ENCODE measurements at regions not wholly inside any gene's neighbourhood (a gene's known extent, or its start where the extent isn't known, plus 50 kb on each side); places are given as distances from the start of the nearest gene placed in this dataset.

GRCh38 chr19:27748551-27749152, 1464.3 kb downstream of the UQCRFS1 start:
- Histone ChIP-seq H4K8ac (ENCODE audit: low read depth, low read length) (no peak overlapping the region), H2BK120ac (ENCODE audit: low read depth, low read length) (no peak overlapping the region), H3K14ac (ENCODE audit: low read length) (no peak overlapping the region), H4K91ac (ENCODE audit: low read depth, low read length, poor library complexity) (no peak overlapping the region), H3K4me1 (ENCODE audit: control insufficient read depth in 2 of 2, insufficient read depth in 1 of 2, low read depth in 1 of 2, low read length in 2 of 2) (peaks cover 4 to 5% of the 10 kb centered on the region in 2 donors), H3K9me3 (replicated peaks in 1 of 2; ENCODE audit: control insufficient read depth in 2 of 2, insufficient read depth in 1 of 2, low read depth in 1 of 2, low read length in 2 of 2) (no peaks in the 10 kb centered on the region), H3K27me3 (ENCODE audit: control insufficient read depth in 3 of 3, insufficient read depth in 3 of 3, low read depth in 1 of 3, low read length in 3 of 3) (no peaks in the 10 kb centered on the region), H3K36me3 (replicated peaks in 1 of 2; ENCODE audit: control insufficient read depth in 2 of 2, insufficient read depth in 2 of 2, low read length in 2 of 2) (no peaks in the 10 kb centered on the region), H2BK12ac (ENCODE audit: low read length) (no peak overlapping the region), H3K4me3 (ENCODE audit: low read length in 2 of 2) (no peak overlapping the region), H3K23ac (ENCODE audit: low read depth, low read length, poor library complexity) (no peak overlapping the region), H3K4ac (ENCODE audit: low read length) (no peak overlapping the region), H3K18ac (ENCODE audit: low read length) (no peak overlapping the region), H2AK5ac (ENCODE audit: low read depth, low read length) (no peak overlapping the region), H2BK15ac (ENCODE audit: low read length) (no peak overlapping the region), H3K9ac (ENCODE audit: low read depth, low read length, poor library complexity) (no peak overlapping the region), H3K27ac (replicated peaks; ENCODE audit: low read length) (no peak overlapping the region), H3K4me2 (ENCODE audit: insufficient read depth, low read length, poor library complexity, severe bottlenecking) (no peak overlapping the region), H2AFZ (ENCODE audit: low read length) (no peak overlapping the region), H3K79me1 (ENCODE audit: low read depth, low read length) (no peaks in the 10 kb centered on the region), H2BK5ac (ENCODE audit: low read length) (no peak overlapping the region)
- no CpG with 5 or more reads among the region's 3 CpGs for WGBS, 2 donors (ENCODE audit: extremely low coverage in 2 of 2, insufficient read length in 2 of 2, insufficient replicate concordance in 1 of 2)
- DNase-seq (ENCODE audit: low spot score): no peak

- no peak for DNase-seq (ENCODE audit: low spot score)
- Histone ChIP-seq H3K4me3 (ENCODE audit: low read length in 2 of 2) (no peak overlapping the region), H3K9me3 (replicated peaks in 1 of 2; ENCODE audit: control insufficient read depth in 2 of 2, insufficient read depth in 1 of 2, low read depth in 1 of 2, low read length in 2 of 2) (no peaks in the 10 kb centered on the region), H3K23ac (ENCODE audit: low read depth, low read length, poor library complexity) (no peak overlapping the region), H3K4me2 (ENCODE audit: insufficient read depth, low read length, poor library complexity, severe bottlenecking) (no peak overlapping the region), H4K91ac (ENCODE audit: low read depth, low read length, poor library complexity) (no peak overlapping the region), H2BK12ac (ENCODE audit: low read length) (no peak overlapping the region), H3K4ac (ENCODE audit: low read length) (no peak overlapping the region), H3K36me3 (replicated peaks in 1 of 2; ENCODE audit: control insufficient read depth in 2 of 2, insufficient read depth in 2 of 2, low read length in 2 of 2) (no peaks in the 10 kb centered on the region), H3K4me1 (ENCODE audit: control insufficient read depth in 2 of 2, insufficient read depth in 1 of 2, low read depth in 1 of 2, low read length in 2 of 2) (peaks cover 2 to 4% of the 10 kb centered on the region in 2 donors), H2AK5ac (ENCODE audit: low read depth, low read length) (no peak overlapping the region), H3K27ac (replicated peaks; ENCODE audit: low read length) (no peak overlapping the region), H2BK15ac (ENCODE audit: low read length) (no peak overlapping the region), H3K18ac (ENCODE audit: low read length) (no peak overlapping the region), H3K9ac (ENCODE audit: low read depth, low read length, poor library complexity) (no peak overlapping the region), H2BK5ac (ENCODE audit: low read length) (no peak overlapping the region), H3K79me1 (ENCODE audit: low read depth, low read length) (no peaks in the 10 kb centered on the region), H2BK120ac (ENCODE audit: low read depth, low read length) (no peak overlapping the region), H2AFZ (ENCODE audit: low read length) (no peak overlapping the region), H3K27me3 (ENCODE audit: control insufficient read depth in 3 of 3, insufficient read depth in 3 of 3, low read depth in 1 of 3, low read length in 3 of 3) (no peaks in the 10 kb centered on the region), H3K14ac (ENCODE audit: low read length) (no peak overlapping the region), H4K8ac (ENCODE audit: low read depth, low read length) (no peak overlapping the region)
- no CpG with 5 or more reads among the region's 28 CpGs for WGBS, 2 donors (ENCODE audit: extremely low coverage in 2 of 2, insufficient read length in 2 of 2, insufficient replicate concordance in 1 of 2)
Measured at GRCh38 chr19:27746691-27747380, 1466.1 kb downstream of the UQCRFS1 start.

GRCh38 chr19:27745978-27746542, 1466.9 kb downstream of the UQCRFS1 start:
- Histone ChIP-seq H3K36me3 (replicated peaks in 1 of 2; ENCODE audit: control insufficient read depth in 2 of 2, insufficient read depth in 2 of 2, low read length in 2 of 2) (no peaks in the 10 kb centered on the region), H3K4me2 (ENCODE audit: insufficient read depth, low read length, poor library complexity, severe bottlenecking) (no peak overlapping the region), H2BK12ac (ENCODE audit: low read length) (no peak overlapping the region), H3K4ac (ENCODE audit: low read length) (no peak overlapping the region), H3K18ac (ENCODE audit: low read length) (no peak overlapping the region), H3K4me3 (ENCODE audit: low read length in 2 of 2) (no peak overlapping the region), H3K9ac (ENCODE audit: low read depth, low read length, poor library complexity) (no peak overlapping the region), H4K91ac (ENCODE audit: low read depth, low read length, poor library complexity) (no peak overlapping the region), H2AK5ac (ENCODE audit: low read depth, low read length) (no peak overlapping the region), H3K79me1 (ENCODE audit: low read depth, low read length) (no peaks in the 10 kb centered on the region), H3K14ac (ENCODE audit: low read length) (no peak overlapping the region), H3K23ac (ENCODE audit: low read depth, low read length, poor library complexity) (no peak overlapping the region), H3K27me3 (ENCODE audit: control insufficient read depth in 3 of 3, insufficient read depth in 3 of 3, low read depth in 1 of 3, low read length in 3 of 3) (no peaks in the 10 kb centered on the region), H2BK120ac (ENCODE audit: low read depth, low read length) (no peak overlapping the region), H2BK5ac (ENCODE audit: low read length) (no peak overlapping the region), H2AFZ (ENCODE audit: low read length) (no peak overlapping the region), H3K9me3 (replicated peaks in 1 of 2; ENCODE audit: control insufficient read depth in 2 of 2, insufficient read depth in 1 of 2, low read depth in 1 of 2, low read length in 2 of 2) (no peaks in the 10 kb centered on the region), H4K8ac (ENCODE audit: low read depth, low read length) (no peak overlapping the region), H2BK15ac (ENCODE audit: low read length) (no peak overlapping the region), H3K4me1 (ENCODE audit: control insufficient read depth in 2 of 2, insufficient read depth in 1 of 2, low read depth in 1 of 2, low read length in 2 of 2) (peaks cover 2 to 4% of the 10 kb centered on the region in 2 donors), H3K27ac (replicated peaks; ENCODE audit: low read length) (no peak overlapping the region)
- no peak for DNase-seq (ENCODE audit: low spot score)
- no CpG with 5 or more reads among the region's 11 CpGs for whole genome bisulfite sequencing, 2 donors (ENCODE audit: extremely low coverage in 2 of 2, insufficient read length in 2 of 2, insufficient replicate concordance in 1 of 2)

GRCh38 chr19:27744926-27745768, 1467.8 kb downstream of the UQCRFS1 start:
- Histone ChIP-seq H2BK15ac (ENCODE audit: low read length) (no peak overlapping the region), H3K23ac (ENCODE audit: low read depth, low read length, poor library complexity) (no peak overlapping the region), H3K9ac (ENCODE audit: low read depth, low read length, poor library complexity) (no peak overlapping the region), H3K36me3 (replicated peaks in 1 of 2; ENCODE audit: control insufficient read depth in 2 of 2, insufficient read depth in 2 of 2, low read length in 2 of 2) (no peaks in the 10 kb centered on the region), H3K4ac (ENCODE audit: low read length) (no peak overlapping the region), H3K4me1 (ENCODE audit: control insufficient read depth in 2 of 2, insufficient read depth in 1 of 2, low read depth in 1 of 2, low read length in 2 of 2) (peaks cover 0 to 2% of the 10 kb centered on the region in 2 donors), H2BK12ac (ENCODE audit: low read length) (no peak overlapping the region), H3K14ac (ENCODE audit: low read length) (no peak overlapping the region), H2AFZ (ENCODE audit: low read length) (no peak overlapping the region), H4K91ac (ENCODE audit: low read depth, low read length, poor library complexity) (no peak overlapping the region), H3K27ac (replicated peaks; ENCODE audit: low read length) (no peak overlapping the region), H3K27me3 (ENCODE audit: control insufficient read depth in 3 of 3, insufficient read depth in 3 of 3, low read depth in 1 of 3, low read length in 3 of 3) (no peaks in the 10 kb centered on the region), H3K79me1 (ENCODE audit: low read depth, low read length) (no peaks in the 10 kb centered on the region), H2BK5ac (ENCODE audit: low read length) (no peak overlapping the region), H2AK5ac (ENCODE audit: low read depth, low read length) (no peak overlapping the region), H3K18ac (ENCODE audit: low read length) (no peak overlapping the region), H2BK120ac (ENCODE audit: low read depth, low read length) (no peak overlapping the region), H3K9me3 (replicated peaks in 1 of 2; ENCODE audit: control insufficient read depth in 2 of 2, insufficient read depth in 1 of 2, low read depth in 1 of 2, low read length in 2 of 2) (peaks cover 0 to 3% of the 10 kb centered on the region in 2 donors), H3K4me2 (ENCODE audit: insufficient read depth, low read length, poor library complexity, severe bottlenecking) (no peak overlapping the region), H3K4me3 (ENCODE audit: low read length in 2 of 2) (no peak overlapping the region), H4K8ac (ENCODE audit: low read depth, low read length) (no peak overlapping the region)
- no CpG with 5 or more reads among the region's 10 CpGs for WGBS, 2 donors (ENCODE audit: extremely low coverage in 2 of 2, insufficient read length in 2 of 2, insufficient replicate concordance in 1 of 2)
- DNase-seq (ENCODE audit: low spot score): no peak

All from neuronal stem cell (in vitro differentiated cells).